ENCODE measurements at regions not wholly inside any gene's neighbourhood (a gene's known extent, or its start where the extent isn't known, plus 50 kb on each side); places are given as distances from the start of the nearest gene placed in this dataset.

DNA sequence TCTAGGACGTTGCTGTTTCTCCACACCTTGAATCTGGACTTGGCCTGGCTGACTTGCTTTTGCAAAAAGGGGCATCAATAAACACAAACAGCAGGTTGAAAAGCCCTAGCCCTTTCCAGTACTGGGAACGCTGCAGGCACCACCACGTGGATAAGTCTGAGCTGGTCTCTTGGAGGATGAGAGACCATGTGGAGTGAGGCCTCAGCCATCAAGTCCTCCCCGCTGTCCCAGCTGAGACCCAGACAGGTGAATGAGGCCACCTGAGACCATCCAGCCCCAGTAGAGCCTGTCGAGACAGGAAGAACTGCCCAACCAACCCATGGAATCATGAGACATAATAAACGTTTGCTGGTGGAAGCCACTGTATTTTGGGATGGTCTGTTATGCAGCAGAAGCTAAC, 688.7 kb downstream of the PTPRU start:
- no peaks in the 10 kb centered on the region for H3K27me3 ChIP-seq (ENCODE audit: control insufficient read depth, insufficient read depth, low read length, poor library complexity, severe bottlenecking)
- H3K4me1 ChIP-seq (ENCODE audit: control insufficient read depth, insufficient read depth, low read length), result no peaks in the 10 kb centered on the region
- TF ChIP-seq, protein P1, sequence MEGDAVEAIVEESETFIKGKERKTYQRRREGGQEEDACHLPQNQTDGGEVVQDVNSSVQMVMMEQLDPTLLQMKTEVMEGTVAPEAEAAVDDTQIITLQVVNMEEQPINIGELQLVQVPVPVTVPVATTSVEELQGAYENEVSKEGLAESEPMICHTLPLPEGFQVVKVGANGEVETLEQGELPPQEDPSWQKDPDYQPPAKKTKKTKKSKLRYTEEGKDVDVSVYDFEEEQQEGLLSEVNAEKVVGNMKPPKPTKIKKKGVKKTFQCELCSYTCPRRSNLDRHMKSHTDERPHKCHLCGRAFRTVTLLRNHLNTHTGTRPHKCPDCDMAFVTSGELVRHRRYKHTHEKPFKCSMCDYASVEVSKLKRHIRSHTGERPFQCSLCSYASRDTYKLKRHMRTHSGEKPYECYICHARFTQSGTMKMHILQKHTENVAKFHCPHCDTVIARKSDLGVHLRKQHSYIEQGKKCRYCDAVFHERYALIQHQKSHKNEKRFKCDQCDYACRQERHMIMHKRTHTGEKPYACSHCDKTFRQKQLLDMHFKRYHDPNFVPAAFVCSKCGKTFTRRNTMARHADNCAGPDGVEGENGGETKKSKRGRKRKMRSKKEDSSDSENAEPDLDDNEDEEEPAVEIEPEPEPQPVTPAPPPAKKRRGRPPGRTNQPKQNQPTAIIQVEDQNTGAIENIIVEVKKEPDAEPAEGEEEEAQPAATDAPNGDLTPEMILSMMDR (conservative IDR thresholded peaks at IDR 0.05), result no peak
- 93 to 100% methylated on average over 4 to 6 of the region's 6 CpGs for WGBS, 2 experiments (ENCODE audit: insufficient coverage in 1 of 2, insufficient read length in 1 of 2)
- no peak overlapping the region for H3K4me3 Mint-ChIP-seq
- no peak overlapping the region for H3K4me3 ChIP-seq (ENCODE audit: low read length)
- H3K9ac ChIP-seq (ENCODE audit: extremely low read depth, low read length, poor library complexity, severe bottlenecking), result no peak overlapping the region
- no peak overlapping the region for H3K27ac ChIP-seq (ENCODE audit: low read depth, low read length)
- no peaks in the 10 kb centered on the region for H3K36me3 ChIP-seq (ENCODE audit: control insufficient read depth, insufficient read depth, low read length)
- peaks cover 2% of the 10 kb centered on the region for H3K27me3 Mint-ChIP-seq (ENCODE audit: insufficient read depth)
- H3K36me3 Mint-ChIP-seq (ENCODE audit: low read depth), result no peaks in the 10 kb centered on the region
- peaks cover 5% of the 10 kb centered on the region for H3K4me1 Mint-ChIP-seq
- H3K9me3 Mint-ChIP-seq, result no peaks in the 10 kb centered on the region
- H3K9me3 ChIP-seq (ENCODE audit: control insufficient read depth, low read length), result no peaks in the 10 kb centered on the region
- no peak for DNase-seq
- no peak overlapping the region for H3K27ac Mint-ChIP-seq

DNA sequence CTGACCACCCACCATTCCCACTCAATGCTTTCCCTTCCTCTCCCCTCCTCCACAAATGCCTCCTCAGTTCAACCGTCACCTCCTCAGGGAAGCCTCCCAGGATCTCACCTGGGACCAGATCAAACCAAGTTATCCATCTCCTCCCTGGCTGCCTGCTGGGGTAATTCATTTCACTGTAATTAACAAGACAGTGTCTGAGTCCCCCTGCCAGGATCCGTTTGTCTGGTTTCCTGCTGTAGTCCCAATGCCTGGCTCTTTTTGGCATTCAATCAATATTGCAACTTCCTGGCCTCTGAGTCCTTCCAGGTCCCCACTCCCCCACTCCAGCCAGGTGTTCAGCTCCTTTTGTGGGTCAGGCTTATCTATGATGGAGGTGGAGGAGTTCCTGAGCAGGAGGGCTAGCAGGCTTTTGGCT, 687.7 kb downstream of the PTPRU start:
- H3K4me1 ChIP-seq (ENCODE audit: control insufficient read depth, insufficient read depth, low read length), result no peaks in the 10 kb centered on the region
- no peaks in the 10 kb centered on the region for H3K36me3 ChIP-seq (ENCODE audit: control insufficient read depth, insufficient read depth, low read length)
- peaks cover 5% of the 10 kb centered on the region for H3K4me1 Mint-ChIP-seq
- TF ChIP-seq, protein P1 (conservative IDR thresholded peaks at IDR 0.05), result no peak
- WGBS, 2 experiments (ENCODE audit: insufficient coverage in 1 of 2, insufficient read length in 1 of 2), result 7 to 23% methylated on average over 2 of the region's 2 CpGs
- H3K27me3 ChIP-seq (ENCODE audit: control insufficient read depth, insufficient read depth, low read length, poor library complexity, severe bottlenecking), result no peaks in the 10 kb centered on the region
- peaks cover 2% of the 10 kb centered on the region for H3K27me3 Mint-ChIP-seq (ENCODE audit: insufficient read depth)
- H3K9me3 ChIP-seq (ENCODE audit: control insufficient read depth, low read length), result no peaks in the 10 kb centered on the region
- no peaks in the 10 kb centered on the region for H3K9me3 Mint-ChIP-seq
- H3K36me3 Mint-ChIP-seq (ENCODE audit: low read depth), result no peaks in the 10 kb centered on the region
- no peak overlapping the region for H3K4me3 ChIP-seq (ENCODE audit: low read length)
- H3K27ac Mint-ChIP-seq, result no peak overlapping the region
- H3K9ac ChIP-seq (ENCODE audit: extremely low read depth, low read length, poor library complexity, severe bottlenecking), result no peak overlapping the region
- no peak overlapping the region for H3K27ac ChIP-seq (ENCODE audit: low read depth, low read length)
- H3K4me3 Mint-ChIP-seq, result no peak overlapping the region
- DNase-seq, result no peak

DNA sequence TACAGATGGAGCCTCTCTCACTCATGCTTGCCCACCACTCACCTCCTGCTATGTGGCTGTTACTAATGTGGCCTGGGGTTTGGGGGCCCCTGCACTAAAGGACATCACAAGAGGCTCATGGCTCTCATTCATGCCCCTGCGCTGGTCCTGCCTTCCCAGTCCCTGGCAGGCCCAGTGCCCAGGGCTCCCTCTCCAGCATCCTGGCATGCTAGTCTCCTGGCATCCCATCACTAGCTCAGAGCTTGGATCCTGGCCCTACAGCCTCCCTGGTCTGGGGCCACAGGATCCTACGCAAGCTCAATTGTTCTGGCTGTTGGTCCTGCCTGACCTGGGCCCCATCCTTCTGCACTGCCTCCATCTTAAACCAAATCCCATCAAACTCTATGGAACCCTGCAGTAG, 685.4 kb downstream of the PTPRU start:
- WGBS, 2 experiments (ENCODE audit: insufficient coverage in 1 of 2, insufficient read length in 1 of 2), result 84 to 97% methylated on average over 2 of the region's 2 CpGs

More for the DNA sequence above, 685.4 kb downstream of the PTPRU start:
- Mint-ChIP-seq H3K36me3 (ENCODE audit: low read depth) (no peaks in the 10 kb centered on the region), H3K27me3 (ENCODE audit: insufficient read depth) (peaks cover 2% of the 10 kb centered on the region), H3K9me3 (peaks cover 2% of the 10 kb centered on the region), H3K27ac (no peak overlapping the region), H3K4me3 (no peak overlapping the region), H3K4me1 (peaks cover 9% of the 10 kb centered on the region)
- no peak for DNase-seq
- Histone ChIP-seq H3K4me3 (ENCODE audit: low read length) (no peak overlapping the region), H3K9me3 (ENCODE audit: control insufficient read depth, low read length) (peaks cover 2% of the 10 kb centered on the region), H3K27ac (ENCODE audit: low read depth, low read length) (no peak overlapping the region), H3K36me3 (ENCODE audit: control insufficient read depth, insufficient read depth, low read length) (no peaks in the 10 kb centered on the region), H3K27me3 (ENCODE audit: control insufficient read depth, insufficient read depth, low read length, poor library complexity, severe bottlenecking) (no peaks in the 10 kb centered on the region), H3K9ac (ENCODE audit: extremely low read depth, low read length, poor library complexity, severe bottlenecking) (no peak overlapping the region), H3K4me1 (ENCODE audit: control insufficient read depth, insufficient read depth, low read length) (no peaks in the 10 kb centered on the region)
- TF ChIP-seq, protein P1 (conservative IDR thresholded peaks at IDR 0.05), result no peak

Measured in endodermal cell (in vitro differentiated cells).